HCT116 (cell line): ENCODE measurements at regions not wholly inside any gene's neighbourhood (a gene's known extent, or its start where the extent isn't known, plus 50 kb on each side); places are given as distances from the start of the nearest gene placed in this dataset.

Source experiments
- CEBPB ChIP-seq: IDR thresholded peaks from 2 replicates; pipeline ENCODE4 v1.6.1; 2012; ENCODE audit warnings: low read depth
- EZH2 ChIP-seq: fragments of 200-600 bp; sonication (generic); IDR thresholded peaks from 2 replicates; pipeline ENCODE4 v1.6.1; 2017; ENCODE audit warnings: antibody characterized with exemption, mixed run types
- EZH2phosphoT487 ChIP-seq: fragments of 200-600 bp; IDR thresholded peaks from 2 replicates; pipeline ENCODE4 v1.6.1; 2018; ENCODE audit warnings: antibody characterized with exemption, borderline replicate concordance
- POLR2A ChIP-seq: IDR thresholded peaks from 2 replicates; pipeline ENCODE4 v1.7.0; 2011; ENCODE audit warnings: borderline replicate concordance; ENCODE audit not compliant: insufficient read depth, insufficient read length; ENCODE audit errors: extremely low read depth
- POLR2AphosphoS5 ChIP-seq: IDR thresholded peaks from 2 replicates; pipeline ENCODE4 v1.6.1; 2011; ENCODE audit warnings: mild to moderate bottlenecking, low read depth, low read length, moderate library complexity
- SP1 ChIP-seq: IDR thresholded peaks from 2 replicates; pipeline ENCODE4 v1.6.1; 2012; ENCODE audit warnings: low read depth
- TCF7L2 ChIP-seq: IDR thresholded peaks from 2 replicates; pipeline ENCODE4 v1.7.0; 2011; ENCODE audit warnings: borderline replicate concordance, inconsistent platforms; ENCODE audit not compliant: insufficient read depth, insufficient read length; ENCODE audit errors: extremely low read depth
- YY1 ChIP-seq: IDR thresholded peaks from 2 replicates; pipeline ENCODE4 v1.6.1; 2011; ENCODE audit warnings: low read length, low read depth, moderate library complexity, mild to moderate bottlenecking; ENCODE audit not compliant: insufficient replicate concordance; ENCODE audit errors: extremely low read depth
- TF ChIP-seq, protein P1 (sequence below): IDR thresholded peaks from 2 replicates; pipeline ENCODE4 v1.6.1; 2012
- TF ChIP-seq, protein P2 (sequence below), 3 experiments: fragments of 200-600 bp in 1 of 3; sonication (generic) in 1 of 3; IDR thresholded peaks in 2 of 3; conservative IDR thresholded peaks in 1 of 3; 2 replicates each; pipeline ENCODE4 v1.5.1; 2012 to 2017; ENCODE audit warnings: low read depth in 2 of 3, low read length in 2 of 3, antibody characterized with exemption in 1 of 3, borderline replicate concordance in 1 of 3, control low read depth in 1 of 3, mild to moderate bottlenecking in 1 of 3, mixed read lengths in 1 of 3, mixed run types in 1 of 3, moderate library complexity in 1 of 3; ENCODE audit not compliant: insufficient read depth in 1 of 3
- TF ChIP-seq, protein P3 (sequence below): IDR thresholded peaks from 2 replicates; pipeline ENCODE4 v1.6.1; 2012; ENCODE audit warnings: low read depth

DNA sequence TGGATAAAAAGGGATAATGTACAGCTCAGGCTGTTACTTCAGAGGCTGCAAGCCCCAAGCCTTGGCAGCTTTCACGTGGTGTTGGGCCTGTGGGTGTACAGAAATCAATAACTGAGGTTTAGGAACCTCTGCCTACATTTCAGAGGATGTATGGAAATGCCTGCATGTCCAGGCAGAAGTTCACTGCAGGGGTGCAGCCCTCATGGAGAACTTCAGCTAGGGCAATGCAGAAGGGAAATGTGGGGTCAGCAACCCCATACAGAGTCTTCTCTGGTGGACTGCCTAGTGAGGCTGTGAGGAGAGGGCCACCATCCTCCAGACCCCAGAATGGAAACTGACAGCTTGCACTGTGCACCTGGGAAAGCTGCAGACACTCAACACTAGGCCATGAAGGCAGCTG is 1350.3 kb downstream of the ROBO2 start:
- TF ChIP-seq, protein P1, sequence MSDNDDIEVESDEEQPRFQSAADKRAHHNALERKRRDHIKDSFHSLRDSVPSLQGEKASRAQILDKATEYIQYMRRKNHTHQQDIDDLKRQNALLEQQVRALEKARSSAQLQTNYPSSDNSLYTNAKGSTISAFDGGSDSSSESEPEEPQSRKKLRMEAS = no peak
- TF ChIP-seq POLR2A (no peak), EZH2 (no peak), CEBPB (no peak), SP1 (no peak), TCF7L2 (no peak), YY1 (no peak), EZH2phosphoT487 (no peak), POLR2AphosphoS5 (no peak)
- TF ChIP-seq, protein P2, sequence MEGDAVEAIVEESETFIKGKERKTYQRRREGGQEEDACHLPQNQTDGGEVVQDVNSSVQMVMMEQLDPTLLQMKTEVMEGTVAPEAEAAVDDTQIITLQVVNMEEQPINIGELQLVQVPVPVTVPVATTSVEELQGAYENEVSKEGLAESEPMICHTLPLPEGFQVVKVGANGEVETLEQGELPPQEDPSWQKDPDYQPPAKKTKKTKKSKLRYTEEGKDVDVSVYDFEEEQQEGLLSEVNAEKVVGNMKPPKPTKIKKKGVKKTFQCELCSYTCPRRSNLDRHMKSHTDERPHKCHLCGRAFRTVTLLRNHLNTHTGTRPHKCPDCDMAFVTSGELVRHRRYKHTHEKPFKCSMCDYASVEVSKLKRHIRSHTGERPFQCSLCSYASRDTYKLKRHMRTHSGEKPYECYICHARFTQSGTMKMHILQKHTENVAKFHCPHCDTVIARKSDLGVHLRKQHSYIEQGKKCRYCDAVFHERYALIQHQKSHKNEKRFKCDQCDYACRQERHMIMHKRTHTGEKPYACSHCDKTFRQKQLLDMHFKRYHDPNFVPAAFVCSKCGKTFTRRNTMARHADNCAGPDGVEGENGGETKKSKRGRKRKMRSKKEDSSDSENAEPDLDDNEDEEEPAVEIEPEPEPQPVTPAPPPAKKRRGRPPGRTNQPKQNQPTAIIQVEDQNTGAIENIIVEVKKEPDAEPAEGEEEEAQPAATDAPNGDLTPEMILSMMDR (IDR thresholded peaks at IDR 0.05 in 2 of 3, conservative IDR thresholded peaks at IDR 0.05 in 1 of 3; ENCODE audit: borderline replicate concordance in 1 of 3, insufficient read depth in 1 of 3, low read depth in 2 of 3, low read length in 2 of 3) = no peak
- TF ChIP-seq, protein P3, sequence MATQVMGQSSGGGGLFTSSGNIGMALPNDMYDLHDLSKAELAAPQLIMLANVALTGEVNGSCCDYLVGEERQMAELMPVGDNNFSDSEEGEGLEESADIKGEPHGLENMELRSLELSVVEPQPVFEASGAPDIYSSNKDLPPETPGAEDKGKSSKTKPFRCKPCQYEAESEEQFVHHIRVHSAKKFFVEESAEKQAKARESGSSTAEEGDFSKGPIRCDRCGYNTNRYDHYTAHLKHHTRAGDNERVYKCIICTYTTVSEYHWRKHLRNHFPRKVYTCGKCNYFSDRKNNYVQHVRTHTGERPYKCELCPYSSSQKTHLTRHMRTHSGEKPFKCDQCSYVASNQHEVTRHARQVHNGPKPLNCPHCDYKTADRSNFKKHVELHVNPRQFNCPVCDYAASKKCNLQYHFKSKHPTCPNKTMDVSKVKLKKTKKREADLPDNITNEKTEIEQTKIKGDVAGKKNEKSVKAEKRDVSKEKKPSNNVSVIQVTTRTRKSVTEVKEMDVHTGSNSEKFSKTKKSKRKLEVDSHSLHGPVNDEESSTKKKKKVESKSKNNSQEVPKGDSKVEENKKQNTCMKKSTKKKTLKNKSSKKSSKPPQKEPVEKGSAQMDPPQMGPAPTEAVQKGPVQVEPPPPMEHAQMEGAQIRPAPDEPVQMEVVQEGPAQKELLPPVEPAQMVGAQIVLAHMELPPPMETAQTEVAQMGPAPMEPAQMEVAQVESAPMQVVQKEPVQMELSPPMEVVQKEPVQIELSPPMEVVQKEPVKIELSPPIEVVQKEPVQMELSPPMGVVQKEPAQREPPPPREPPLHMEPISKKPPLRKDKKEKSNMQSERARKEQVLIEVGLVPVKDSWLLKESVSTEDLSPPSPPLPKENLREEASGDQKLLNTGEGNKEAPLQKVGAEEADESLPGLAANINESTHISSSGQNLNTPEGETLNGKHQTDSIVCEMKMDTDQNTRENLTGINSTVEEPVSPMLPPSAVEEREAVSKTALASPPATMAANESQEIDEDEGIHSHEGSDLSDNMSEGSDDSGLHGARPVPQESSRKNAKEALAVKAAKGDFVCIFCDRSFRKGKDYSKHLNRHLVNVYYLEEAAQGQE = no peak
